ENCODE measurements at regions not wholly inside any gene's neighbourhood (a gene's known extent, or its start where the extent isn't known, plus 50 kb on each side); places are given as distances from the start of the nearest gene placed in this dataset.
A peak's percentile ranks its signal among the peaks of the same experiment; 100 is the strongest.

DNA sequence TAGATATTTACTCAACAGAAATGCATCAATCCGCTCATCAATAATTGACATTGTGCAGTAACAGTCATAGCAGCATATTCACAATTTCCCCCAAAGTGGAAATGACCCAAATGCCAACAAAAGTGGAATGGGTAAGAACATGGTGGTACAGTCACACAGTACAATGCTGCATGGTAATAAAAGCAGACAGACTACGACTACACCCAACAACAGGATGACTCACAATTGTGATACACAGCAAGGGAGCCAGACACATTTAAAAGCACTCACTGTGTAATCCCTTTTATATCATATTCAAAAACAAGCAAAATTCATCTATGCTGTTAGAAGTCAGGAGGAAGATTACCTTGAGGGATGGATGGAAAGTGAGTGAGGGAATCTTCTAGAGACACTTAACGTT lies 76.5 kb upstream of the NUDT7 start:
- no peaks in the 10 kb centered on the region for H3K4me1 ChIP-seq
- intact Hi-C loops (cut with DNase I; ENCODE audit: low total_unique reads): no loop called here
- H3K27ac ChIP-seq: no peak overlapping the region
- H3K36me3 ChIP-seq: no peaks in the 10 kb centered on the region
- H3K9me3 ChIP-seq: no peaks in the 10 kb centered on the region
- no peak for DNase-seq (ENCODE audit: low spot score in 2 of 2)
- H3K27me3 ChIP-seq: no peaks in the 10 kb centered on the region
- H3K4me3 ChIP-seq: no peak overlapping the region
- TF ChIP-seq POLR2AphosphoS5 (IDR thresholded peaks at IDR 0.05) (no peak), POLR2A (IDR thresholded peaks at IDR 0.05) (no peak)
- TF ChIP-seq, protein P1, sequence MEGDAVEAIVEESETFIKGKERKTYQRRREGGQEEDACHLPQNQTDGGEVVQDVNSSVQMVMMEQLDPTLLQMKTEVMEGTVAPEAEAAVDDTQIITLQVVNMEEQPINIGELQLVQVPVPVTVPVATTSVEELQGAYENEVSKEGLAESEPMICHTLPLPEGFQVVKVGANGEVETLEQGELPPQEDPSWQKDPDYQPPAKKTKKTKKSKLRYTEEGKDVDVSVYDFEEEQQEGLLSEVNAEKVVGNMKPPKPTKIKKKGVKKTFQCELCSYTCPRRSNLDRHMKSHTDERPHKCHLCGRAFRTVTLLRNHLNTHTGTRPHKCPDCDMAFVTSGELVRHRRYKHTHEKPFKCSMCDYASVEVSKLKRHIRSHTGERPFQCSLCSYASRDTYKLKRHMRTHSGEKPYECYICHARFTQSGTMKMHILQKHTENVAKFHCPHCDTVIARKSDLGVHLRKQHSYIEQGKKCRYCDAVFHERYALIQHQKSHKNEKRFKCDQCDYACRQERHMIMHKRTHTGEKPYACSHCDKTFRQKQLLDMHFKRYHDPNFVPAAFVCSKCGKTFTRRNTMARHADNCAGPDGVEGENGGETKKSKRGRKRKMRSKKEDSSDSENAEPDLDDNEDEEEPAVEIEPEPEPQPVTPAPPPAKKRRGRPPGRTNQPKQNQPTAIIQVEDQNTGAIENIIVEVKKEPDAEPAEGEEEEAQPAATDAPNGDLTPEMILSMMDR (IDR thresholded peaks at IDR 0.05): no peak

DNA sequence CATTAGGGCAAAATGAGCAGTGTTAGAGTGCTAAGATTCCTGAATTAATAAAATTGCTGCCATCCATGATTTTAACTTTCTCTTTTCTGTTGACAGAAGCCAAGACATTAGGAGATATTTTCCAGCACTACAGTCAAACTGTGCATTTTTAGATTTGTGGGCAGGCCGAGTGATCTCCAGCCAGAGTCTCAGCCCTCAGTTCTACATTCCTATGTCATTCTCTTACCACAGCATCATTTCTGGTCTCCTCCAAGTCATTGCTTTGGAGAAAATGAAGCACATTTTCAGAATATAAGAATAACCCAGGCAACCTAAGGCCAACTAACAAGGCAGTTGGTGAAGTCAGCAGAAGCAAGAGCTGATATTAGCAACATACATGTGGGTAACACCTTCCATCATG lies 74.6 kb upstream of the NUDT7 start:
- no peaks in the 10 kb centered on the region for H3K9me3 ChIP-seq
- no peaks in the 10 kb centered on the region for H3K36me3 ChIP-seq
- no peaks in the 10 kb centered on the region for H3K27me3 ChIP-seq
- H3K4me1 ChIP-seq: no peaks in the 10 kb centered on the region
- no peak for DNase-seq (ENCODE audit: low spot score in 2 of 2)
- intact Hi-C loops (cut with DNase I; ENCODE audit: low total_unique reads): no loop called here
- TF ChIP-seq POLR2AphosphoS5 (IDR thresholded peaks at IDR 0.05) (no peak), POLR2A (IDR thresholded peaks at IDR 0.05) (no peak)
- TF ChIP-seq, protein P1 (IDR thresholded peaks at IDR 0.05): no peak
- H3K4me3 ChIP-seq: no peak overlapping the region
- peak overlapping the region in 1 of 2 donors; percentile 48 for H3K27ac ChIP-seq

DNA sequence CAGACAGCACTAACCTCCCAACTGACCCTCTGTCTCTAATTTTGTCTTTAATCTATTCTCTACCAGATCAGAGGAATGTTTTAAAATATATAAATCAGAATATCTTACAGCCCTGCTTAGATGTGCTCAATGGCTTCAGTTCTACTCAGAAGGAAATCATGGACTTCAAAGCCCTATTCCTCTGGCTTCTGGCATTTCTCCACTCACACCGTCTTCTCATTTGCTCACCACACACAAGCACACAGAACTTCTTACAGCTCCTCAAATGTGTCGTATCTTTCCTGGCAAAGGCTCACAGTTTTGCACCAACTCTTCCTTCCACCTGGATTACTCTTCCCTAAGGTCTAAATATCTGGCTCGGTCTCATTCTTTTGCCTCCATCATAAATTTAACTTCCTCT lies 71.6 kb upstream of the NUDT7 start:
- intact Hi-C loops (cut with DNase I; ENCODE audit: low total_unique reads): no loop called here
- no peak for DNase-seq (ENCODE audit: low spot score in 2 of 2)
- Histone ChIP-seq H3K4me3 (no peak overlapping the region), H3K27ac (no peak overlapping the region), H3K4me1 (no peaks in the 10 kb centered on the region), H3K9me3 (no peaks in the 10 kb centered on the region), H3K27me3 (no peaks in the 10 kb centered on the region), H3K36me3 (no peaks in the 10 kb centered on the region)
- TF ChIP-seq, protein P1 (IDR thresholded peaks at IDR 0.05): no peak
- no peak for TF ChIP-seq POLR2A (IDR thresholded peaks at IDR 0.05)
- TF ChIP-seq POLR2AphosphoS5 (IDR thresholded peaks at IDR 0.05): no peak

DNA sequence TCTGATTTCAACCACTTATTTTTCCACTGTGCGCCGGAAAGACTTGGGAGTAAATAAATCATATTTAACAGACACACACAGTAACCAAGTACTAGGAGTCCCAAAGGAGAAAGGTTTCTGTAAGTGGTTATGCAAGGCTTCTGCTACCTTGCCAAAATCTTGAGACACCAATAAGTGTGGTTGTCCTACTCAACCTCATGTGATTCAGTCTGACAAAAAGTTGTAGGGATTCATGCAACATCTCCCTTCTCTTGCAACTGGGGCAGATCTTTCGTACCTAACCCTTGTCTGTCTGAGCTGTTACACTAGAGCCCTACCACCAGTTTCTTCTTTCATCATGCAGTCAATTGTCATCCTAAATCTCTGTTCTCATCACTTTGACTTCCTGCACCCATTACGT lies 69.9 kb upstream of the NUDT7 start:
- H3K27me3 ChIP-seq: no peaks in the 10 kb centered on the region
- no peak for TF ChIP-seq POLR2A (IDR thresholded peaks at IDR 0.05)
- TF ChIP-seq POLR2AphosphoS5 (IDR thresholded peaks at IDR 0.05): no peak
- TF ChIP-seq, protein P1 (IDR thresholded peaks at IDR 0.05): no peak
- DNase-seq (ENCODE audit: low spot score in 2 of 2): no peak
- no peaks in the 10 kb centered on the region for H3K9me3 ChIP-seq
- intact Hi-C loops (cut with DNase I; ENCODE audit: low total_unique reads): no loop called here
- H3K4me1 ChIP-seq: no peaks in the 10 kb centered on the region
- H3K4me3 ChIP-seq: no peak overlapping the region
- no peaks in the 10 kb centered on the region for H3K36me3 ChIP-seq
- H3K27ac ChIP-seq: no peak overlapping the region

DNA sequence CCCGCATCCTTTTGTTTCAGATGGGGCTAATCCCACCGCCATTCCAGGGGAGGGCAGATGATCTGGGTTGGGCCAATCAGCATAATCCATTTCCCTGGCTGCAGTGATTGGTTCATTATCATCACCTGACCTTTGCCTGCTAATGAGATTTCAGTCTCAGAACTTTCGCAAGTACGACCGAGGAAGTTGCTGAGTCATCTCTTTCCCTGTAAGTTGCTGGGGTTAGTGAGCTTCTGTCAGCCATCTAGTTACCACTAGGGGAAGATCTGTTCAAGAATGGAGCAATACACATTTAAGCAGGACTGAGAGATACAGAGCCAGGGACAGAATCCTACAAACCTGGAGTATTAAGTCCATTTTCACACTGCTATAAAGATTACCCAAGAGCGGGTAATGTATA lies 65.3 kb upstream of the NUDT7 start:
- no peaks in the 10 kb centered on the region for H3K4me1 ChIP-seq
- no peak for DNase-seq (ENCODE audit: low spot score in 2 of 2)
- TF ChIP-seq POLR2A (IDR thresholded peaks at IDR 0.05) (no peak), POLR2AphosphoS5 (IDR thresholded peaks at IDR 0.05) (no peak)
- TF ChIP-seq, protein P1 (IDR thresholded peaks at IDR 0.05): no peak
- no peak overlapping the region for H3K27ac ChIP-seq
- no peak overlapping the region for H3K4me3 ChIP-seq
- H3K27me3 ChIP-seq: no peaks in the 10 kb centered on the region
- H3K9me3 ChIP-seq: no peaks in the 10 kb centered on the region
- intact Hi-C loops (cut with DNase I; ENCODE audit: low total_unique reads): loop anchor here (2.0 kb wide), 1 partner anchor 62 kb away; no protein-coding TSS in a partner anchor
- no peaks in the 10 kb centered on the region for H3K36me3 ChIP-seq

All from breast epithelium (tissue), 4 donors.